Brain microvascular endothelial cell (primary cell): ENCODE measurements at regions not wholly inside any gene's neighbourhood (a gene's known extent, or its start where the extent isn't known, plus 50 kb on each side); places are given as distances from the start of the nearest gene placed in this dataset.
"Not testable (repeated sequence)": the region's sequence is repeated elsewhere in the genome, so short reads cannot be mapped to it uniquely, and the experiment has no call there.

ENCODE experiments used
- DNase-seq: peaks from one replicate; pipeline ENCODE4 v3.0.0-alpha.2; 2020
- H3K27ac ChIP-seq: fragments of 250-450 bp; sonication (Bioruptor Pico); 2 replicates; pipeline ENCODE4 v1.5.1; 2020; ENCODE audit warnings: mild to moderate bottlenecking, moderate library complexity
- H3K27me3 ChIP-seq: fragments of 250-450 bp; sonication (Bioruptor Pico); replicated peaks from 2 replicates; pipeline ENCODE4 v1.5.1; 2020; ENCODE audit warnings: mild to moderate bottlenecking
- H3K36me3 ChIP-seq: fragments of 250-450 bp; sonication (Bioruptor Pico); replicated peaks from 2 replicates; pipeline ENCODE4 v1.5.1; 2020; ENCODE audit warnings: mild to moderate bottlenecking
- H3K4me3 ChIP-seq: 2 replicates; pipeline ENCODE4 v1.5.1; 2011; ENCODE audit warnings: low read depth, mild to moderate bottlenecking, control low read depth, low read length, moderate library complexity
- in situ Hi-C: cut with HindIII; loops from 2 replicates; pipeline ENCODE4 v1.10.0; 2017; ENCODE audit warnings: low sequenced_read_pairs, low pct_ligation_motif_present
- TF ChIP-seq, protein P1 (sequence below): IDR thresholded peaks from 2 replicates; pipeline ENCODE4 v1.5.1; 2011; ENCODE audit warnings: low read depth, mild to moderate bottlenecking, moderate library complexity, low read length, control low read depth, inconsistent platforms; ENCODE audit errors: missing control alignments

DNA sequence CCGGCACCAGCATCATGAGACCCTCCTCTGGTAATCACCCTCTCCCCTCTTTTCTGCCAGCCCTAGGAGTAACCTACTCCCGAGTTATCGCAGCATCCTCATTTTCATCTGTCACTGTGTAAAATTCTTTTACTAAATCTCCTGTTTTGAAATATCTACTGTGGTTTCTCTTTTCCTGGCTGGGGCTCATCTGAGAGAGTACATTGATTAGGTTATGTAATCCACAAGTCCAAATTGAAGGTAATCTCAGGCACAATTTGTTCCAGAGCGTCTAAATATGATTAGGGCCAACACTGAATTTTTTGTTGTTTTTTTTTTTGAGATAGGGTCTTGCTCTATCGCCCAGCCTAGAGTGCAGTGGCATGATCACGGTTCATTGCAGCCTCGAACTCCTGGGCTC is 142.4 kb downstream of the SMIM20 start:
- Histone ChIP-seq H3K27me3 (no peaks in the 10 kb centered on the region), H3K36me3 (no peaks in the 10 kb centered on the region), H3K4me3 (no peak overlapping the region), H3K27ac (no peak overlapping the region)
- DNase-seq: no peak
- in situ Hi-C loops: no loop called here
- TF ChIP-seq, protein P1, sequence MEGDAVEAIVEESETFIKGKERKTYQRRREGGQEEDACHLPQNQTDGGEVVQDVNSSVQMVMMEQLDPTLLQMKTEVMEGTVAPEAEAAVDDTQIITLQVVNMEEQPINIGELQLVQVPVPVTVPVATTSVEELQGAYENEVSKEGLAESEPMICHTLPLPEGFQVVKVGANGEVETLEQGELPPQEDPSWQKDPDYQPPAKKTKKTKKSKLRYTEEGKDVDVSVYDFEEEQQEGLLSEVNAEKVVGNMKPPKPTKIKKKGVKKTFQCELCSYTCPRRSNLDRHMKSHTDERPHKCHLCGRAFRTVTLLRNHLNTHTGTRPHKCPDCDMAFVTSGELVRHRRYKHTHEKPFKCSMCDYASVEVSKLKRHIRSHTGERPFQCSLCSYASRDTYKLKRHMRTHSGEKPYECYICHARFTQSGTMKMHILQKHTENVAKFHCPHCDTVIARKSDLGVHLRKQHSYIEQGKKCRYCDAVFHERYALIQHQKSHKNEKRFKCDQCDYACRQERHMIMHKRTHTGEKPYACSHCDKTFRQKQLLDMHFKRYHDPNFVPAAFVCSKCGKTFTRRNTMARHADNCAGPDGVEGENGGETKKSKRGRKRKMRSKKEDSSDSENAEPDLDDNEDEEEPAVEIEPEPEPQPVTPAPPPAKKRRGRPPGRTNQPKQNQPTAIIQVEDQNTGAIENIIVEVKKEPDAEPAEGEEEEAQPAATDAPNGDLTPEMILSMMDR: no peak

DNA sequence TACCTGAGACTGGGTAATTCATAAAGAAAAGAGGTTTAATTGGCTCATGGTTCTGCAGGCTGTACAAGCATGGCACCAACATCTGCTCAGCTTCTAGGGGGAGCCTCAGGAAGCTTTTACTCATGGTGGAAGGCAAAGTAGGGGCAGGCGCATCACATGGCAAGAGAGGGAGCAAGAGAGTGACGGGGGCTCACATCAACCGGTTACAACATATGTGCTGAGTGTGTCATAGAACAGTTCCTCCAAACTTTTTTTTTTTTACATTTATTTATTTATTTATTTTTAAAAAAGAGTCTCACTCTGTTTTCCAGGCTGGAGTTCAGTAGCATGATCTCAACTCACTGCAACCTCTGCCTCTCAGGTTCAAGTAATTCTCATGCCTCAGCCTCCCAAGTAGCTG is 143.8 kb downstream of the SMIM20 start:
- DNase-seq, H3K27me3 ChIP-seq, H3K27ac ChIP-seq, H3K36me3 ChIP-seq, H3K4me3 ChIP-seq, in situ Hi-C loops: not testable (repeated sequence)

DNA sequence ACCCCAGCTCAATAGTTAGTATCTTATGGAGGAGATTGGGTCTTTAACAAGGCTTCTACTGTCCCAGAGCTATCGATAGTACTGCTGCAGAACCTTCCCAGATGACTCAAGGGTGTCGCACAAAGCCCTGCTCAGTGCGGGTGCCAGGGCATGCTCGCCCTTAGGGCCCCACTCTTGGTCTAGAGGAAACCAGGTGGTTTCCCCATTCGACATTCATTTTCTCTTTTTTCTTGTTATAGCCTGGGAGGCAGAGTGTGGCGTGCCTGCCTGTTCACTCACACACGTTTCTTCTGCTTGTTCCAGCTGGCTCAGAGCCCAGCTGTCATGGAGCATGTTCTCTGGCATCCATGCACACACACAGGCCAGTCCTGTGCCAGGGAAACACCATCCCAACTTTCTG is 144.5 kb downstream of the SMIM20 start:
- TF ChIP-seq, protein P1: no peak
- no peak overlapping the region for H3K4me3 ChIP-seq
- H3K27me3 ChIP-seq: no peaks in the 10 kb centered on the region
- in situ Hi-C loops: no loop called here
- no peak overlapping the region for H3K27ac ChIP-seq
- H3K36me3 ChIP-seq: no peaks in the 10 kb centered on the region
- DNase-seq: no peak

DNA sequence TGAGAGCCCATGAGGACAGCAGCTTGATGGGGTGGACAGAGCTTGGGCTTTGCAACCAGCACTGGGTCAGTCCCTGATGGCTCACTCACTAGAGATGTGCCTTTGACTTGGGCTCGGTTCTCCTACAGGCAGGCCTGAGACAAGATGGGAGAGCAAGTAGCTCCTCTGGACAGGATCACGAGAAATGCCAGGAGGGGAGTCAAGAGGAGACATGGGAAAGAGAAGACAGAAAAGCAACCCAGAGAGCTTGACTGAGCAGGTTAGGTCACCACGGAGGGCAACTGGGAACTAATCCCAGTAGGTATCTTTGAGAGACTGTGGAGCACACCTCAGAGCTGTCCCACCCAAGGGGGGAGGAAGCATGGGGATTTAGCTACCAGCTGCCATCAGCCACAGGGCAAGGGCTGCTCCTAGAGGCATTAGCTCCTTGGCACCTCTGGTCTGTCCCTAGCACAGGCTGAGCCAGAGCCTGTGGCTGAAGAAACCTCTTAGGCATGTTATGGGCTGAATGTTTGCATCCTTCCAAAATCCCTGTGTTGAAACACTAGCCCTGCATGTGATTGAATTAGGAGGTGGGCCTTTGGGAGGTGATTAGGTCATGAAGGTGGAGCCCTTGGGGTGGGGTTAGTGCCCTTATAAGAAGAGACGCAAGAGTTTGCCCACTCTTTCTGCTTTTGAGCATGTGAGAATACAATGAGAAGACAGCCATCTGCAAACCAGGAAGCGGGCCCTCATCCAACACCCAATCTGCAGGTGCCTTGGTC is 145.6 kb downstream of the SMIM20 start:
- in situ Hi-C loops: no loop called here
- Histone ChIP-seq H3K27me3 (no peaks in the 10 kb centered on the region), H3K4me3 (no peak overlapping the region), H3K27ac (no peak overlapping the region), H3K36me3 (no peaks in the 10 kb centered on the region)
- TF ChIP-seq, protein P1: no peak
- no peak for DNase-seq

DNA sequence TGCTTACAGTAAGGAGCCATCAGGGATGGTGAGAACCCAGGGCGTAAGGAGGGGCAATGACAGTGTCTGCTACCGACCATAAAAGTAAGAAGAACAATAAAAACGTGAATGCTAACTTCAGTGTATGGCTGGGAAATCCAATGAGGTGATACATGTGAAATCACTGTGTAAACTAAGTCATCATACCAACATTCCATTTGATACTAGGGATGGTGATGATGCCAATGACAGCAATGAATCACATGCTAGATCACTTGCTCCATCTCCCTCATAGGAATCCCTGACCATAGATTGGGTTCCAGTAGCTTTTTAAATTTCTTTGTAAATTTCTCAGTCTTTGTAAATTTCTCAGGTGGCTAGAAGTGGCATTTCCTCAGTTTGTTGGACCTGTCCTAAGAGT is 146.3 kb downstream of the SMIM20 start:
- in situ Hi-C loops: no loop called here
- TF ChIP-seq, protein P1: no peak
- DNase-seq: peak; percentile 48
- no peaks in the 10 kb centered on the region for H3K36me3 ChIP-seq
- H3K27me3 ChIP-seq: no peaks in the 10 kb centered on the region
- H3K4me3 ChIP-seq: no peak overlapping the region
- H3K27ac ChIP-seq: no peak overlapping the region

DNA sequence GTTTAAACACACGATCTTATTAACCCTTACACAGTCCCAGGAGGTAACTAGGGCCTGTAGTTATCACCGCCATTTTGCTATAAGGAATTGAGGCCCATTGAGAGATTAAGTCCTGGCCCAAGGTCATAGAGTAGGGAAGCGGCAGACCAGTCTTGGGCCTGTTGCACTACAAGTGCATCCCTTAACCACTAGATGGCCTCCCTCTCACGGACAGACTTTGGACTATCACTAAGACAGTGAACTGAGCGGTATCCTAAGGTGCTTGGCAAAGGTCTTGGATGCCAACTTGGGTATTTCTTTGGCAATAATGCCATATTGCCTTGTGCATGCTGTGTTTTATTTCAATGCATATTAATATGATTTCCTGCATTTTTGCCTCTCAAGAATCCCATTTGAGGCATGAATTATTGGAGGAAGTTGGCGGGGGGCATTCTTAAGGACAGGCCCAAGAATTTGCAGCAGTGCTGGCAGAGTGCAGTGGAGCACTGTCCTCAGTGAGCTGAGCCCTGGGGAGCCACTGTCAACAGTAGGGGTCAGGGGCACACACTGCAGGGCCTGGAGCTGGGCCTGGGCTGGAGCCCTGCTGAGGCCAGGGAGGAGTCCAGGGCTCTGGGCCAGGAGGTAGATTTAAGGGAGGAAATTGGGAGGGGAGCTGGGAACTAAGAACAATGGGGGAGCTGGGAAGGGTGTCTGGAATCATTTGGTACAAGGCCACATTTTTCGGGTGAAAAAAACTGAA is 147.4 kb downstream of the SMIM20 start:
- peak; percentile 29 for DNase-seq
- no peak overlapping the region for H3K4me3 ChIP-seq
- no peaks in the 10 kb centered on the region for H3K27me3 ChIP-seq
- no peak overlapping the region for H3K27ac ChIP-seq
- in situ Hi-C loops: no loop called here
- no peaks in the 10 kb centered on the region for H3K36me3 ChIP-seq
- TF ChIP-seq, protein P1: peak; percentile 81
